Heart left ventricle (tissue), 13 donors: ENCODE measurements at regions not wholly inside any gene's neighbourhood (a gene's known extent, or its start where the extent isn't known, plus 50 kb on each side); places are given as distances from the start of the nearest gene placed in this dataset.

Source experiments
- CTCF ChIP-seq, 12 donors: fragments of 200-600 bp; sonication (generic) in 4 of 12; IDR thresholded peaks; one replicate each; pipeline versions ENCODE4 v1.5.0 to v1.8.0; 2018 to 2022; ENCODE audit warnings: antibody characterized with exemption in 12 of 12, mild to moderate bottlenecking in 5 of 12
- POLR2A ChIP-seq, 2 donors: fragments of 450-650 bp; IDR thresholded peaks; one replicate each; pipeline ENCODE4 v1.6.1; 2017; ENCODE audit warnings: antibody characterized with exemption in 2 of 2, mild to moderate bottlenecking in 2 of 2, moderate library complexity in 2 of 2
- donor health status: ischemic (EF 13 %, LVEDD 7.1; RV severe dilation, severe dysfunction).
- donor health status: DM: no; HTN: yes; CAD: no.
- donor health status: DM: no; HTN: no; CAD: no.
- donor health status: ischemic (EF 25% LVEDD 6.9; RV normal size, moderate dysfunction).
- donor health status: ischemic (EF 25% LVEDD 5.7; RV mildly dilated, moderate dysfunction).
- donor health status: ischemic (EF 35%, LVEDD 5.7; RV mildly dilated, moderate dysfunction).
- donor health status: nonischemic (EF 11% LVEDD 7.7; RV severe dilation, severe dysfunction).
- donor health status: DM: yes; HTN: yes; CAD: no.
- donor health status: PGD.
- donor health status: ischemic (EF 29% LVEDD 5.4; RV normal size, mild dysfunction).
- donor health status: nonischemic (EF 23%, LVEDD 6.1; RV moderate dilation, normal function).

GRCh38 chr5:99187611-99188010 lies 258.8 kb upstream of the CHD1 start:
- TF ChIP-seq CTCF (IDR thresholded peaks at IDR 0.05) (no peak), POLR2A (IDR thresholded peaks at IDR 0.05) (no peak)
